Loucy (cell line): ENCODE measurements at regions not wholly inside any gene's neighbourhood (a gene's known extent, or its start where the extent isn't known, plus 50 kb on each side); places are given as distances from the start of the nearest gene placed in this dataset.

Experiments
- EZH2phosphoT487 ChIP-seq: fragments of 200-600 bp; IDR thresholded peaks from 2 replicates; pipeline ENCODE4 v1.6.1; 2018; ENCODE audit warnings: antibody characterized with exemption, mild to moderate bottlenecking, moderate library complexity, borderline replicate concordance
- TF ChIP-seq, protein P1 (sequence below): fragments of 200-600 bp; sonication (generic); conservative IDR thresholded peaks from 2 replicates; pipeline ENCODE4 v1.5.1; 2014; ENCODE audit warnings: mild to moderate bottlenecking, antibody characterized with exemption, low read length

- TF ChIP-seq, protein P1, sequence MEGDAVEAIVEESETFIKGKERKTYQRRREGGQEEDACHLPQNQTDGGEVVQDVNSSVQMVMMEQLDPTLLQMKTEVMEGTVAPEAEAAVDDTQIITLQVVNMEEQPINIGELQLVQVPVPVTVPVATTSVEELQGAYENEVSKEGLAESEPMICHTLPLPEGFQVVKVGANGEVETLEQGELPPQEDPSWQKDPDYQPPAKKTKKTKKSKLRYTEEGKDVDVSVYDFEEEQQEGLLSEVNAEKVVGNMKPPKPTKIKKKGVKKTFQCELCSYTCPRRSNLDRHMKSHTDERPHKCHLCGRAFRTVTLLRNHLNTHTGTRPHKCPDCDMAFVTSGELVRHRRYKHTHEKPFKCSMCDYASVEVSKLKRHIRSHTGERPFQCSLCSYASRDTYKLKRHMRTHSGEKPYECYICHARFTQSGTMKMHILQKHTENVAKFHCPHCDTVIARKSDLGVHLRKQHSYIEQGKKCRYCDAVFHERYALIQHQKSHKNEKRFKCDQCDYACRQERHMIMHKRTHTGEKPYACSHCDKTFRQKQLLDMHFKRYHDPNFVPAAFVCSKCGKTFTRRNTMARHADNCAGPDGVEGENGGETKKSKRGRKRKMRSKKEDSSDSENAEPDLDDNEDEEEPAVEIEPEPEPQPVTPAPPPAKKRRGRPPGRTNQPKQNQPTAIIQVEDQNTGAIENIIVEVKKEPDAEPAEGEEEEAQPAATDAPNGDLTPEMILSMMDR = no peak
- no peak for TF ChIP-seq EZH2phosphoT487
Observed at GRCh38 chr7:28336806-28337205, 75.5 kb upstream of the CREB5 start.
